Psoas muscle (tissue), 7 donors: ENCODE measurements at regions not wholly inside any gene's neighbourhood (a gene's known extent, or its start where the extent isn't known, plus 50 kb on each side); places are given as distances from the start of the nearest gene placed in this dataset.

ENCODE experiments used
- ATAC-seq, 4 donors: fragments of 200-7000 bp; cut with Tn5 transposase; one replicate each; pipeline ENCODE4 v1.9.1; 2020; ENCODE audit warnings: moderate library complexity in 3 of 4, mild to moderate bottlenecking in 2 of 4
- DNase-seq, 2 donors: peaks; one replicate each; pipeline ENCODE4 v3.0.0-alpha.2; 2020
- H3K27ac ChIP-seq: fragments of 200-600 bp; one replicate; pipeline ENCODE4 v1.8.0; 2022
- H3K27me3 ChIP-seq, 3 donors: fragments of 200-600 bp in 1 of 3; one replicate each; pipeline versions ENCODE4 v1.6.1 to v1.8.0; 2013 to 2022; ENCODE audit warnings: low read length in 2 of 3, mild to moderate bottlenecking in 2 of 3, moderate library complexity in 1 of 3; ENCODE audit not compliant: insufficient read depth in 3 of 3
- H3K36me3 ChIP-seq, 2 donors: fragments of 200-600 bp in 1 of 2; one replicate each; pipeline versions ENCODE4 v1.6.1 to v1.8.0; 2013 to 2022; ENCODE audit warnings: low read depth in 1 of 2, mild to moderate bottlenecking in 1 of 2, moderate library complexity in 1 of 2; ENCODE audit not compliant: insufficient read depth in 1 of 2
- H3K4me1 ChIP-seq: fragments of 200-600 bp; one replicate; pipeline ENCODE4 v1.8.0; 2022
- H3K4me3 ChIP-seq: fragments of 200-600 bp; one replicate; pipeline ENCODE4 v1.8.0; 2022; ENCODE audit warnings: mild to moderate bottlenecking
- H3K9me3 ChIP-seq: fragments of 200-600 bp; one replicate; pipeline ENCODE4 v1.8.0; 2022
- CTCF ChIP-seq: fragments of 200-600 bp; IDR thresholded peaks from one replicate; pipeline ENCODE4 v1.8.0; 2022; ENCODE audit warnings: antibody characterized with exemption
- WGBS, 3 donors: extraction: QIAGEN DNeasy Blood & Tissue Kit; methylation state at CpG; one replicate each; pipeline versions ENCODE4 v1.1.6 to v1.1.7; 2013; 5-methylcytosine and 5-hydroxymethylcytosine counted together
- intact Hi-C, 2 donors: fragments of 100-400 bp; cut with DNase I; formaldehyde crosslinking; loops; one replicate each; pipeline versions ENCODE4 v1.11.0 to v1.14.2; 2022
- donor health status: healthy with polysubstance abuse.
- donor health status: DM: no; HTN: no; CAD: no; lungs with moderate emphysema.
- donor health status: Bipolar disorder and iron deficiency.
- donor health status: healthy.
- donor health status: DM: yes; HTN: yes; CAD: no.
- donor health status: DM: no; HTN: no; CAD: no.
- donor health status: DM: yes; HTN: yes; CAD: no.

DNA sequence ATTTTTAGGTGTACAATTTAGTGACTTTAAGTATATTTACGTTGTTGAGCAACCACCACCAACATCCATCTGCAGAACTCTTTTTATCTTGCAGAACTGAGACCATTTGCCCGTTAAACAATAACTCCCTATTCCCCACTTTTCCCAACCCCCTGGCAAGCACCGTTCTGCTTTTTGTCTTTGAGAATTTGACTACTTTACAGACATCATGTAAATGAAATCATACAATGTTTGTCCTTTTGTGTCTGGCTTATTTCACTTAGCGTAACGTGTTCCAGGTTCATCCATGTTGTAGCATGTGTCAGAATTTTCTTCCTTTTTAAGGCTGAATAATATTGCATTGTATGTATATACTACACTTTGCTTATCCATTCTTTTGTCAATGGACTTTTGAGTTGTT, 201.5 kb downstream of the DACT1 start:
- ATAC-seq (no peak), DNase-seq (no peak)
- Histone ChIP-seq H3K4me3 (no peak overlapping the region), H3K4me1 (no peaks in the 10 kb centered on the region), H3K36me3 (no peaks in the 10 kb centered on the region), H3K27ac (no peak overlapping the region), H3K27me3 (no peaks in the 10 kb centered on the region), H3K9me3 (no peaks in the 10 kb centered on the region)
- WGBS, 3 donors, result 84 to 93% (median 88%) methylated on average over 5 of the region's 5 CpGs
- intact Hi-C loops, result no loop called here
- no peak for TF ChIP-seq CTCF

- Histone ChIP-seq H3K36me3 (no peaks in the 10 kb centered on the region), H3K4me3 (no peak overlapping the region), H3K27ac (no peak overlapping the region), H3K4me1 (no peaks in the 10 kb centered on the region), H3K9me3 (no peaks in the 10 kb centered on the region), H3K27me3 (no peaks in the 10 kb centered on the region)
- TF ChIP-seq CTCF, result no peak
- ATAC-seq, result no peak
- intact Hi-C loops, result no loop called here
- 76 to 95% (median 87%) methylated on average over 2 of the region's 2 CpGs for WGBS, 3 donors
- DNase-seq, result no peak
Measured at GRCh38 chr14:58844544-58844943, 206.8 kb downstream of the DACT1 start.

DNA sequence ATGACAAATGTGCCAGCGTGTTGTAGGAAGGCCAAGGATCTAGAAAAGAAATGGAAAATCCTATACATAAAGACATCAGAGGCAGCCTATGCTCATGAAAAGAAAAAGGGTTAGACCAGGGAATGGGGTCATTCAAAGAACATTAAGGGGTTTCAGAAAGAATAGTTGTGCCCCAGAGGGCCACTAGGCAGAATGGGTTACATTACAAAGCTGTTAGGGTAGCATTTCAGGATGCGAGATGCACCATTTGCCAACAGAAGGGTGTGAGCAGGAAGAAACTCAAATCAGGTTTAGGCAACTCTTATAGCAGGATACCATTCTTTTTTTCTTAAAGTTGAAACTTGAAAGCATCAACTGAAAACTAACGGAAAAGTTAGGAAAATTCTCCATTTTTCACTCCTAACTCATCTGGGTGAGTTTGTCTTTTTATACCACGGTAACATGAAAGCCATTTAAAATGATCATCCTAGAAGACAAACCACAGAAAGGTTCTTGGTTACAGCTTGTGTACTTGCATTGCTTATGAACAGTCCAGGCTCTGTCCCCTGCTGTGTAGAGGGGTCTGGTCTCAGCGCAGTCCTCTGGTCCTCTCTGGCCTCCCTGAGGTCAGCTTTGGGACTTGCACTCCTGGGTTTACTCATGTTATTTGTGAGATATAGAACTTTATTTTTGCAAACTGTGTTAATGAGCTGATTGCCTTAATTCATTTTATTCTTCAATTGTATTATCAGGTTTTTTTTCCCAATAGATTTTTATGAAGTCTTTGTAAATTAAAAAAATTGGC, 209.1 kb downstream of the DACT1 start:
- Histone ChIP-seq H3K4me1 (no peaks in the 10 kb centered on the region), H3K27ac (no peak overlapping the region), H3K9me3 (no peaks in the 10 kb centered on the region), H3K36me3 (no peaks in the 10 kb centered on the region), H3K27me3 (no peaks in the 10 kb centered on the region), H3K4me3 (no peak overlapping the region)
- WGBS, 3 donors, result 70 to 88% (median 83%) methylated on average over 5 of the region's 5 CpGs
- TF ChIP-seq CTCF, result no peak
- DNase-seq, result no peak
- no peak for ATAC-seq
- intact Hi-C loops, result no loop called here

DNA sequence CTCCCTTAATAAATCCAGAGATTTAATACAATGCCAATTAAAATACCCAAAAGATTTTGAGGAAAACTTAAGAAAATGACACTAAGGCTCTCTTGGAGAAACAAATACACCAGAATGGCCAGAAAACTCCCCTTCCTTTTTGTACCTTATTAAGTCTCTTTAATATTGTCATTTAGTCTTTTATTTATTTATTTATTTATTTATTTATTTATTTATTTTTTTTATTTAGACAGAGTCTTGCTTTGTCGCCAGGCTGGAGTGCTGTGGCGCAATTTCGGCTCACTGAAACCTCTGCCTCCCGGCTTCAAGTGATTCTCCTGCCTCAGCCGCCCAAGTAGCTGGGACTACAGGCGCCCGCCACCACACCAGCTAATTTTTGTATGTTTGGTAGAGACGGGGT, 210.6 kb downstream of the DACT1 start:
- no peaks in the 10 kb centered on the region for H3K36me3 ChIP-seq
- ATAC-seq (no peak), DNase-seq (no peak)
- intact Hi-C loops, result no loop called here
- 95 to 97% (median 97%) methylated on average over 8 of the region's 8 CpGs for WGBS, 3 donors
- no peaks in the 10 kb centered on the region for H3K27me3 ChIP-seq
- H3K27ac ChIP-seq, result no peak overlapping the region
- no peak overlapping the region for H3K4me3 ChIP-seq
- TF ChIP-seq CTCF, result no peak
- no peaks in the 10 kb centered on the region for H3K9me3 ChIP-seq
- H3K4me1 ChIP-seq, result no peaks in the 10 kb centered on the region

- H3K4me1 ChIP-seq, result no peaks in the 10 kb centered on the region
- intact Hi-C loops, result no loop called here
- H3K36me3 ChIP-seq, result no peaks in the 10 kb centered on the region
- no peak for TF ChIP-seq CTCF
- H3K27me3 ChIP-seq, result no peaks in the 10 kb centered on the region
- ATAC-seq, result no peak
- no peak overlapping the region for H3K4me3 ChIP-seq
- H3K9me3 ChIP-seq, result no peaks in the 10 kb centered on the region
- no peak overlapping the region for H3K27ac ChIP-seq
- 73 to 93% (median 93%) methylated on average over 4 of the region's 4 CpGs for WGBS, 3 donors
- no peak for DNase-seq
Measured at GRCh38 chr14:58849601-58850000, 211.8 kb downstream of the DACT1 start.
